HepG2 (cell line): ENCODE measurements at regions not wholly inside any gene's neighbourhood (a gene's known extent, or its start where the extent isn't known, plus 50 kb on each side); places are given as distances from the start of the nearest gene placed in this dataset.

Experiments
- BCLAF1 ChIP-seq: fragments of 450-650 bp; IDR thresholded peaks from 2 replicates; pipeline ENCODE4 v1.6.1; 2017; ENCODE audit warnings: mild to moderate bottlenecking
- CC2D1A ChIP-seq: sonication (generic); formaldehyde crosslinking; IDR thresholded peaks from 2 replicates; pipeline ENCODE4 v1.8.1; 2023; ENCODE audit warnings: mild to moderate bottlenecking, missing genetic modification reagents
- EHMT2 ChIP-seq: fragments of 200-600 bp; sonication (generic); IDR thresholded peaks from 2 replicates; pipeline ENCODE4 v1.7.0; 2017; ENCODE audit warnings: antibody characterized with exemption, low read depth, low read length, borderline replicate concordance
- HMGA1 ChIP-seq: sonication (generic); formaldehyde crosslinking; conservative IDR thresholded peaks from 2 replicates; pipeline ENCODE4 v1.4.0; 2020; ENCODE audit warnings: missing genetic modification reagents
- HNF4A ChIP-seq: sonication (generic); formaldehyde crosslinking; IDR thresholded peaks from 2 replicates; pipeline ENCODE4 v1.4.0; 2020; ENCODE audit warnings: missing genetic modification reagents
- HNF4G ChIP-seq, 2 experiments: sonication (generic) in 1 of 2; formaldehyde crosslinking in 1 of 2; IDR thresholded peaks; 2 replicates each; pipeline versions ENCODE4 v1.4.0 to v1.6.1; 2011 to 2020; ENCODE audit warnings: borderline replicate concordance in 2 of 2, low read depth in 2 of 2, mild to moderate bottlenecking in 2 of 2, low read length in 1 of 2, missing genetic modification reagents in 1 of 2, moderate library complexity in 1 of 2
- SATB2 ChIP-seq: sonication (generic); formaldehyde crosslinking; IDR thresholded peaks from 2 replicates; pipeline ENCODE4 v1.5.0; 2020; ENCODE audit warnings: missing genetic modification reagents
- SIN3A ChIP-seq: IDR thresholded peaks from 2 replicates; pipeline ENCODE4 v1.6.1; 2011; ENCODE audit warnings: low read depth, mild to moderate bottlenecking, control low read depth, low read length, borderline replicate concordance
- ZBED4 ChIP-seq: sonication (generic); formaldehyde crosslinking; IDR thresholded peaks from 2 replicates; pipeline ENCODE4 v1.4.0; 2020; ENCODE audit warnings: missing genetic modification reagents, borderline replicate concordance
- ZBTB38 ChIP-seq: sonication (generic); formaldehyde crosslinking; IDR thresholded peaks from 2 replicates; pipeline ENCODE4 v1.5.1; 2020; ENCODE audit warnings: mild to moderate bottlenecking, missing genetic modification reagents
- ZNF30 ChIP-seq: sonication (generic); formaldehyde crosslinking; IDR thresholded peaks from 2 replicates; pipeline ENCODE4 v1.5.0; 2020; ENCODE audit warnings: mild to moderate bottlenecking, missing genetic modification reagents
- ZNF530 ChIP-seq: sonication (generic); formaldehyde crosslinking; IDR thresholded peaks from 2 replicates; pipeline ENCODE4 v1.5.0; 2020; ENCODE audit warnings: low read depth, mild to moderate bottlenecking, missing genetic modification reagents
- ZNF576 ChIP-seq: sonication (generic); formaldehyde crosslinking; IDR thresholded peaks from 2 replicates; pipeline ENCODE4 v1.4.0; 2020; ENCODE audit warnings: mild to moderate bottlenecking, missing genetic modification reagents
- ZNF577 ChIP-seq: sonication (generic); formaldehyde crosslinking; IDR thresholded peaks from 2 replicates; pipeline ENCODE4 v1.4.0; 2020; ENCODE audit warnings: mild to moderate bottlenecking, low read depth, missing genetic modification reagents, borderline replicate concordance
- TF ChIP-seq, protein P1 (sequence below): sonication (generic); formaldehyde crosslinking; IDR thresholded peaks from 2 replicates; pipeline ENCODE4 v1.4.0; 2020; ENCODE audit warnings: missing genetic modification reagents, borderline replicate concordance
- TF ChIP-seq, protein P2 (sequence below): sonication (generic); formaldehyde crosslinking; IDR thresholded peaks from 2 replicates; pipeline ENCODE4 v1.5.0; 2020; ENCODE audit warnings: mild to moderate bottlenecking, missing genetic modification reagents

- TF ChIP-seq SATB2: no peak
- TF ChIP-seq, protein P1, sequence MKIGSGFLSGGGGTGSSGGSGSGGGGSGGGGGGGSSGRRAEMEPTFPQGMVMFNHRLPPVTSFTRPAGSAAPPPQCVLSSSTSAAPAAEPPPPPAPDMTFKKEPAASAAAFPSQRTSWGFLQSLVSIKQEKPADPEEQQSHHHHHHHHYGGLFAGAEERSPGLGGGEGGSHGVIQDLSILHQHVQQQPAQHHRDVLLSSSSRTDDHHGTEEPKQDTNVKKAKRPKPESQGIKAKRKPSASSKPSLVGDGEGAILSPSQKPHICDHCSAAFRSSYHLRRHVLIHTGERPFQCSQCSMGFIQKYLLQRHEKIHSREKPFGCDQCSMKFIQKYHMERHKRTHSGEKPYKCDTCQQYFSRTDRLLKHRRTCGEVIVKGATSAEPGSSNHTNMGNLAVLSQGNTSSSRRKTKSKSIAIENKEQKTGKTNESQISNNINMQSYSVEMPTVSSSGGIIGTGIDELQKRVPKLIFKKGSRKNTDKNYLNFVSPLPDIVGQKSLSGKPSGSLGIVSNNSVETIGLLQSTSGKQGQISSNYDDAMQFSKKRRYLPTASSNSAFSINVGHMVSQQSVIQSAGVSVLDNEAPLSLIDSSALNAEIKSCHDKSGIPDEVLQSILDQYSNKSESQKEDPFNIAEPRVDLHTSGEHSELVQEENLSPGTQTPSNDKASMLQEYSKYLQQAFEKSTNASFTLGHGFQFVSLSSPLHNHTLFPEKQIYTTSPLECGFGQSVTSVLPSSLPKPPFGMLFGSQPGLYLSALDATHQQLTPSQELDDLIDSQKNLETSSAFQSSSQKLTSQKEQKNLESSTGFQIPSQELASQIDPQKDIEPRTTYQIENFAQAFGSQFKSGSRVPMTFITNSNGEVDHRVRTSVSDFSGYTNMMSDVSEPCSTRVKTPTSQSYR (CRISPR knock-in tag): no peak
- TF ChIP-seq HNF4G (IDR thresholded peaks at IDR 0.05; ENCODE audit: borderline replicate concordance, low read depth, low read length): peak; percentile 11; the same call in 1 of the 2 replicates
- no peak for TF ChIP-seq HNF4G (CRISPR knock-in tag; IDR thresholded peaks at IDR 0.05; ENCODE audit: borderline replicate concordance, low read depth)
- no peak for TF ChIP-seq HMGA1 (CRISPR knock-in tag)
- no peak for TF ChIP-seq ZNF577
- no peak for TF ChIP-seq ZBED4 (CRISPR knock-in tag)
- TF ChIP-seq ZBTB38 (CRISPR knock-in tag): no peak
- TF ChIP-seq ZNF576 (CRISPR knock-in tag): no peak
- TF ChIP-seq ZNF30 (CRISPR knock-in tag): no peak
- TF ChIP-seq HNF4A (CRISPR knock-in tag): peak; percentile 66; the same call in 1 of the 2 replicates
- no peak for TF ChIP-seq CC2D1A (CRISPR knock-in tag)
- no peak for TF ChIP-seq BCLAF1
- TF ChIP-seq, protein P2, sequence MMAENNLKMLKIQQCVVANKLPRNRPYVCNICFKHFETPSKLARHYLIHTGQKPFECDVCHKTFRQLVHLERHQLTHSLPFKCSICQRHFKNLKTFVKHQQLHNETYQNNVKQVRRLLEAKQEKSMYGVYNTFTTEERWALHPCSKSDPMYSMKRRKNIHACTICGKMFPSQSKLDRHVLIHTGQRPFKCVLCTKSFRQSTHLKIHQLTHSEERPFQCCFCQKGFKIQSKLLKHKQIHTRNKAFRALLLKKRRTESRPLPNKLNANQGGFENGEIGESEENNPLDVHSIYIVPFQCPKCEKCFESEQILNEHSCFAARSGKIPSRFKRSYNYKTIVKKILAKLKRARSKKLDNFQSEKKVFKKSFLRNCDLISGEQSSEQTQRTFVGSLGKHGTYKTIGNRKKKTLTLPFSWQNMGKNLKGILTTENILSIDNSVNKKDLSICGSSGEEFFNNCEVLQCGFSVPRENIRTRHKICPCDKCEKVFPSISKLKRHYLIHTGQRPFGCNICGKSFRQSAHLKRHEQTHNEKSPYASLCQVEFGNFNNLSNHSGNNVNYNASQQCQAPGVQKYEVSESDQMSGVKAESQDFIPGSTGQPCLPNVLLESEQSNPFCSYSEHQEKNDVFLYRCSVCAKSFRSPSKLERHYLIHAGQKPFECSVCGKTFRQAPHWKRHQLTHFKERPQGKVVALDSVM (CRISPR knock-in tag): no peak
- TF ChIP-seq EHMT2: peak; percentile 61; the same call in 1 of the 2 replicates
- TF ChIP-seq SIN3A: no peak
- TF ChIP-seq ZNF530 (CRISPR knock-in tag): no peak
Measured at GRCh38 chr13:33640832-33641231, 177.1 kb upstream of the RFC3 start (continued).
